Testis (tissue), 2 donors: ENCODE measurements at regions not wholly inside any gene's neighbourhood (a gene's known extent, or its start where the extent isn't known, plus 50 kb on each side); places are given as distances from the start of the nearest gene placed in this dataset.

Experiments
- DNase-seq: peaks from one replicate; pipeline ENCODE4 v3.0.0-alpha.2; 2019
- H3K27ac ChIP-seq, 2 donors: fragments of 200-600 bp; sonication (generic); one replicate each; pipeline ENCODE4 v1.5.1; 2019
- H3K27me3 ChIP-seq: fragments of 200-600 bp; sonication (generic); one replicate; pipeline ENCODE4 v1.5.1; 2019
- H3K36me3 ChIP-seq: fragments of 200-600 bp; sonication (generic); one replicate; pipeline ENCODE4 v1.5.1; 2017; ENCODE audit warnings: low read depth; ENCODE audit errors: missing control alignments
- H3K4me1 ChIP-seq: fragments of 200-600 bp; sonication (generic); one replicate; pipeline ENCODE4 v1.5.1; 2019
- H3K4me3 ChIP-seq, 2 donors: fragments of 200-600 bp; sonication (generic); one replicate each; pipeline ENCODE4 v1.5.1; 2017 to 2019
- H3K9me3 ChIP-seq: fragments of 200-600 bp; sonication (generic); one replicate; pipeline ENCODE4 v1.5.1; 2017
- CTCF ChIP-seq, 3 experiments: fragments of 450-650 bp in 2 of 3; fragments of 200-600 bp in 1 of 3; sonication (generic) in 1 of 3; IDR thresholded peaks; one replicate each; pipeline ENCODE4 v1.5.1; 2016 to 2019; ENCODE audit warnings: antibody characterized with exemption in 3 of 3, mild to moderate bottlenecking in 2 of 3, moderate library complexity in 1 of 3
- POLR2A ChIP-seq: fragments of 450-650 bp; IDR thresholded peaks from one replicate; pipeline ENCODE4 v1.6.1; 2017; ENCODE audit warnings: antibody characterized with exemption, mild to moderate bottlenecking, moderate library complexity
- WGBS, 2 donors: methylation state at CpG; one replicate each; pipeline ENCODE4 v1.1.5; 2018; 5-methylcytosine and 5-hydroxymethylcytosine counted together
- intact Hi-C: fragments of 100-400 bp; cut with DNase I; formaldehyde crosslinking; loops from one replicate; pipeline ENCODE4 v1.15.1; 2023; ENCODE audit warnings: low total_unique reads

- TF ChIP-seq POLR2A (no peak), CTCF (IDR thresholded peaks at IDR 0.05) (no peak)
- Histone ChIP-seq H3K4me1 (no peaks in the 10 kb centered on the region), H3K4me3 (no peak overlapping the region), H3K36me3 (no peaks in the 10 kb centered on the region), H3K9me3 (no peaks in the 10 kb centered on the region), H3K27me3 (no peaks in the 10 kb centered on the region), H3K27ac (no peak overlapping the region)
- intact Hi-C loops = no loop called here
- WGBS, 2 donors = 88 to 92% methylated on average over 2 of the region's 2 CpGs
- DNase-seq = no peak
These were observed 69.7 kb upstream of the PRDM11 start for GRCh38 chr11:45076761-45077160.

- no peaks in the 10 kb centered on the region for H3K4me1 ChIP-seq
- TF ChIP-seq CTCF (IDR thresholded peaks at IDR 0.05) (no peak), POLR2A (no peak)
- 76 to 87% methylated on average over 16 of the region's 16 CpGs for WGBS, 2 donors
- H3K27ac ChIP-seq = no peak overlapping the region
- intact Hi-C loops = no loop called here
- no peaks in the 10 kb centered on the region for H3K36me3 ChIP-seq
- no peaks in the 10 kb centered on the region for H3K27me3 ChIP-seq
- no peak for DNase-seq
- no peaks in the 10 kb centered on the region for H3K9me3 ChIP-seq
- H3K4me3 ChIP-seq = no peak overlapping the region
These were observed 68.0 kb upstream of the PRDM11 start for GRCh38 chr11:45078236-45079074.

GRCh38 chr11:45079075-45079444 lies 67.4 kb upstream of the PRDM11 start:
- Histone ChIP-seq H3K9me3 (no peaks in the 10 kb centered on the region), H3K27me3 (no peaks in the 10 kb centered on the region), H3K4me1 (no peaks in the 10 kb centered on the region), H3K4me3 (no peak overlapping the region), H3K27ac (no peak overlapping the region), H3K36me3 (no peaks in the 10 kb centered on the region)
- intact Hi-C loops = no loop called here
- TF ChIP-seq POLR2A (no peak), CTCF (IDR thresholded peaks at IDR 0.05) (no peak)
- WGBS, 2 donors = 54 to 61% methylated on average over 4 of the region's 4 CpGs
- DNase-seq = no peak

DNA sequence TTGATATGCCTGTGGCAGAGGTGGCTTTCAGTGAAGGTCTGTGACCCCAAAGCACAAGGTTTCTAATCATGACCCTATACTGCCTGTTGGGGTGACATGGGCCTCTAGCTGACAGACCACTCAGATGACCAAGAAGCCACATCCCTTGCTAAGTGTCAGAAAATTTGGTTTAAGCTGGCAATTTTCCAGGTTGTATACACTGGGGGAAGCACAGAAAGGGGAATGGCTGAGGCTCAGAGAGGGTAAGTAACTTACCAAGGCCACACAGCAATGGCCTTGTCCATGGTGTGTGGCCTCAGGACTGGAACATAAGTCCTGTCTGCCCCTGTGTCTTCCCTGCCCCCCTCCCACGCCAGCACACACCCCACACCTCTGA lies 66.9 kb upstream of the PRDM11 start:
- WGBS, 2 donors = 86 to 100% methylated on average over 1 of the region's 1 CpG
- no peak overlapping the region for H3K4me3 ChIP-seq
- H3K4me1 ChIP-seq = no peaks in the 10 kb centered on the region
- no peaks in the 10 kb centered on the region for H3K36me3 ChIP-seq
- intact Hi-C loops = no loop called here
- TF ChIP-seq CTCF (IDR thresholded peaks at IDR 0.05) (no peak), POLR2A (no peak)
- no peaks in the 10 kb centered on the region for H3K9me3 ChIP-seq
- DNase-seq = no peak
- no peak overlapping the region for H3K27ac ChIP-seq
- no peaks in the 10 kb centered on the region for H3K27me3 ChIP-seq
